HG03280 (cell line): ENCODE measurements at regions not wholly inside any gene's neighbourhood (a gene's known extent, or its start where the extent isn't known, plus 50 kb on each side); places are given as distances from the start of the nearest gene placed in this dataset.

Experiments
- ATAC-seq: cut with Tn5 transposase; IDR thresholded peaks from one replicate; pipeline ENCODE4 v1.9.1; 2021; ENCODE audit warnings: mild to moderate bottlenecking, moderate library complexity; ENCODE audit not compliant: unreplicated experiment

GRCh38 chr3:105006164-105006563, 360.5 kb upstream of the ALCAM start:
- ATAC-seq, result no peak

DNA sequence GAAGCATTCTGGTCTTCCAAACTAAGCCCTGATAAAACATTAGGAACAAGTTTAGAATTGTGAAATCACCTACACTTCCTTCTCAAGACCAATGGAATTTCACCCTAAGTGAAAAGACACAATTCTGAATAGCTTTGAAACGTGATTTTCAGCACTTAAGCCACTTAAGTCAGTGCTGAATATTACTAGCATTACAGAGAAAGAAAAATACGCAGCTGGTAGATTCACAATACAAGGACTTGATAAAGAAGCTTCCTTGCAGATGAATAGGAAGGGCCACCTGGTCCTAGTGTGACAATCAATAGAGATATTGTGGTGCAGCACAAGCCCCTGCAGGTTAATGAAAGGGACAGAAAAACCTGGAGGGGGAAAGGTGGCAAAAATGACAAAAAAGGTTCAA, 353.1 kb upstream of the ALCAM start:
- ATAC-seq, result no peak

DNA sequence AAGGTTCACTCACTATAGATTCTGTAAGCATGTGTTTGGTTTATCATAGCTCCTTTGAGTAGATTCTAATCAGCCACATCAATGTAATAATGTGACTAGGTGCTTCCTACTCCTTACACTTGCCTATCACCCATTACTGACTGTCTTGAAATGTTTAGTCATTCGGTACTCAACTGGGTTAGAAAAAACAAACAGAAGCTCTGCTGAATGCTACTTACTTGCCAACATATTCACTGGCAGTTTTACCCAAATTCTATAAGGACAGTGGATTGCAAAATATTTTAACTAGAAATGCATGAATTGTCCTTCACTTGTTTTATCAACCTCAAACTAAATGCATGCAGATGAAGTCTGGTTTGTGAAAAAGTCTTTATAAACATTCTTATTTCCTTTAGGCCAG, 352.1 kb upstream of the ALCAM start:
- ATAC-seq, result no peak

GRCh38 chr3:105022813-105023212, 343.9 kb upstream of the ALCAM start:
- no peak for ATAC-seq

- ATAC-seq, result no peak
These were observed 336.5 kb upstream of the ALCAM start for GRCh38 chr3:105030211-105030610.

- ATAC-seq, result no peak
These were observed 334.2 kb upstream of the ALCAM start for GRCh38 chr3:105032541-105032940.

DNA sequence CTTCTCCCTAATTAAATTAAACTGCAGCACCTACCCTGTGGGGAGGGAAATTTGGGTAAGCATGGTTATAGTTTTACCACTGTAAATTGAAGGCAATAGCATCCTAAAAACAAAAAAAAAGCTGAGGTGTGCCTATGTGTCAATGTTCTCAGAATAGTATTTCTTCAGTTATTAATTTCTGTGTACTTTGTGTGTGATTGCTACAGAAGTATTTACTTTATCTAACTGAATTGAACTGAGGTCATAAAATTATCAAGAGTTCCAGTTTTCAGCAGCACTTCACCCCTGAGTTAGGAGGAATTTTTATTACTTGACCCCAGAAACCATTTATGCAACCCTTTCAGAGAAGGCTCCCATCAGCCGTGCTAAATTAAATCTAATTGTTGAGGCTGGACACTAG, 333.6 kb upstream of the ALCAM start:
- no peak for ATAC-seq

- no peak for ATAC-seq
These were observed 327.7 kb upstream of the ALCAM start for GRCh38 chr3:105039004-105039403.

DNA sequence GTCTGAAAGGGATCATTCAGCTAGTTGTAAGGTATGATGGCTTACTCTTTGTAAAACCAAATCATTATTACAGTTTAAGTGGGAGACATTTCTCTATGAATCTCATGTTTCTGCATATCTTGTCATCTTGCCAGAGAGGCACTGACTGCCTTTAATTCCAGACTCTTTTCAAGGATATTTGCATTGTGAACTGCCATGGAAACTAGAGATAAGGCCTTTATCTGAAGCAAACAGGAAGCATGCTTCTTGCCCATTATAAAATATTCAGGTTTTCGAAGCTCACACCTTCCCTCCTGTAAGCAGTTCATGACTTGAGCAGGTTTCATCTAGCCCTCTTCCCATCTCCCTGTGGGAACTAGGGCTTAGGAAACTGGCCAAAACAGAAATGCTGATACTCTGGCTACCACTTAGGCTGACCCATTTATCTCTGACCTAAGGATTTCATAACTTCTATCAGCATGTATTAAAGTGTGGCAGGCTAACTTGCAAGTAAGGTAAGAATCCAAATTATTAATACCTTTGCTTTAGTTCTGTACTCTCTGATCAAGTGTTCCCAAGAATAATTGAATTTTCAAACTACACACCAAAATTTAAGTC, 326.6 kb upstream of the ALCAM start:
- no peak for ATAC-seq

DNA sequence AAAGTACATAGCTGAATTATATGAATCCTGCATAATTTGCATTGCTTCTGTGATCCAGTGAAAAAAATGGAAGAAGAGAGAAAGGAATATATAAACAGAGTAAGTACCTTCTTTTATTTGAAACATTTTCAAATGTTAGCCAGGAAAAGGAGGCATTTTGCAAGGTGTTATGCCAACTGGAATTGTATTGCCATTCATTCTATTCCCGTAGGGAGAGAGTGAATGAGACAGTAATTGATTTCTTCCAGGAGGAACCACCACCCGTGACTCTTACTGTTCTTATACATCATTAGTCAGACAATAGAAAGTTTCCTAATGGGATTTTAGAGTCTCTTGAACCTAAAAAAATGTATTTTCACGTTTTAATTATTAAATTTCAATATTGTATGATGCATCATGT, 324.1 kb upstream of the ALCAM start:
- no peak for ATAC-seq

DNA sequence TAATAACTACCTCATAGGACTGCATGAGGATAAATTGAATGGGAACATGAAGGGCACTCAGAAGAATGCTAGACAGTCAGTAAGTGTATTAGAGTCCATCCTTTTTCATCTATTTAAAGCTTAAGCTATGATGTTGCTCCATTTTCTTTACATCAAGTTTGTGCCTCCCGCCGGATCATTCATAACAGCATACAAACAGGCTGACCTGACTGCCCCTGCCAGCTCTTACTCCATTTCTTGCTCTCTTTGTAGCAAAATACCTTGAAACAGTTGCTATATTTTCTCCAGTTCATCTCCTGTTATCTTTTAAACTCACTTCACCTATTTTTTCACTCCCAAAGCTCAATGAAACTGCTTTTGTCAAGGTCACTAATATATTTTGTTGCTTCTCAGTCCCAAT, 315.6 kb upstream of the ALCAM start:
- ATAC-seq, result no peak

- ATAC-seq, result no peak
These were observed 314.7 kb upstream of the ALCAM start for GRCh38 chr3:105051972-105052371.

DNA sequence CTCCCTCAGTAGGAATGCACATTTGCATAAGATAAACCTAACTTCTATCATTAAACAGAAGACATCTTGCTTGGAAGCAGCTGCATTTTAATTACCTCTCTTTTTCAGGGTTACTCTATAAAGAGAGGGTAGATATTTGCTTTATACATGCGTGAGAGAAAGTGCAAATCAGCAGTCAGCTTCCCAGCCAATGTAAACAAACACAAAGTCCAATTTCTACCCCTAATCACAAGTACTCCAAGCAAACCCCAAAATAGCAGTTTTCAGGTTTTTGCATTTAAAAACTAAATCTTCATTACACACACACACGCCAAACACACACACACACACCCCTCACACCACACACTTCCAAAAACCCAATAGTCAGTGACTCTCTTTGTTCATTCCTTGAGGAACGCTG, 303.9 kb upstream of the ALCAM start:
- ATAC-seq, result no peak

DNA sequence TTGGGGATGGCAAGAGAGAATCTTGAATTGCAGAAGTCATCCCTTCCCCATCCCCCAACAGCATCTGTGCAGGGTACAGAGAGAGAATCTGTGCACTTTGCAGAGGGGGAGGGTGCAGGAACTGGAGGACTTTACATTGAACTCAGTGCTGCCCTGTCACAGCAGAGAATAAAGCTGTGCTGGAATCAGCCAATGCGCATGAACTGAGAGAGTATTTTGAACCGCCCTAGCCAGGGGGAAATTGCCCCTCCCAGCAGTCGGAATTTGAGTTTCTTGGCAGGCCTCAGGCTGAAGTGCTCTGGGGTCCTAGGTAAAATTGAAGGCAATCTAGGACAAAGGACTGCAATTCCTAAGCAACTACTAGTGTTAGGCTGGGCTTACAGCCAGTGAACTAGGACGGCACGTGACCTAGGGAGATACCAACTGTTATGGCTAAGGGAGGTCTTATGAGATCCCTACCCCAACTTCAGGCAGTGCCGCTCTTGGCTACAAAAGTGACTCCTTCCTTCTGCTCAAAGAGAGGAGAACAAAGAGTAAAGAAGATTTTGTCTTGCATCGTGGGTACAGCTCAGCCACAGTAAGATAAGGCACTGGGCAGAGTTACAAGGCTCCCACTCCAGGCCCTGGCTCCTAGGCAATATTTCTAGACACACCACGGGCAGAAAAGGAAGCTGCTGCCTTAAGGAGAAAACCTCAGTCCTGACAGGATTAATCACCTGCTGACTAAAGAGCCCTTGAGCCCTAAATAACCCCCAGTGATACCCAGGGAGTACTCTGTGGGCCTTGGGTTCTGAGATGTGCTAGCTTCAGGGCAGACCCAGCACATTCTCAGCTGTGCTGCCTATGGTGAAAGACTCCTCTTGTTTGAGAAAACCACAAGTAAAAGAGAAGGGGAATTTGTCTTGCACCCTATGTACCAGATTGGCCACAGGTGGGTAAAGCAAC, 300.5 kb upstream of the ALCAM start:
- ATAC-seq, result no peak

- no peak for ATAC-seq
These were observed 299.3 kb upstream of the ALCAM start for GRCh38 chr3:105067361-105067760.

GRCh38 chr3:105077060-105077822, 289.5 kb upstream of the ALCAM start:
- ATAC-seq, result no peak

GRCh38 chr3:105083945-105084344, 282.8 kb upstream of the ALCAM start:
- no peak for ATAC-seq

- ATAC-seq, result no peak
These were observed 281.2 kb upstream of the ALCAM start for GRCh38 chr3:105085506-105085905.

DNA sequence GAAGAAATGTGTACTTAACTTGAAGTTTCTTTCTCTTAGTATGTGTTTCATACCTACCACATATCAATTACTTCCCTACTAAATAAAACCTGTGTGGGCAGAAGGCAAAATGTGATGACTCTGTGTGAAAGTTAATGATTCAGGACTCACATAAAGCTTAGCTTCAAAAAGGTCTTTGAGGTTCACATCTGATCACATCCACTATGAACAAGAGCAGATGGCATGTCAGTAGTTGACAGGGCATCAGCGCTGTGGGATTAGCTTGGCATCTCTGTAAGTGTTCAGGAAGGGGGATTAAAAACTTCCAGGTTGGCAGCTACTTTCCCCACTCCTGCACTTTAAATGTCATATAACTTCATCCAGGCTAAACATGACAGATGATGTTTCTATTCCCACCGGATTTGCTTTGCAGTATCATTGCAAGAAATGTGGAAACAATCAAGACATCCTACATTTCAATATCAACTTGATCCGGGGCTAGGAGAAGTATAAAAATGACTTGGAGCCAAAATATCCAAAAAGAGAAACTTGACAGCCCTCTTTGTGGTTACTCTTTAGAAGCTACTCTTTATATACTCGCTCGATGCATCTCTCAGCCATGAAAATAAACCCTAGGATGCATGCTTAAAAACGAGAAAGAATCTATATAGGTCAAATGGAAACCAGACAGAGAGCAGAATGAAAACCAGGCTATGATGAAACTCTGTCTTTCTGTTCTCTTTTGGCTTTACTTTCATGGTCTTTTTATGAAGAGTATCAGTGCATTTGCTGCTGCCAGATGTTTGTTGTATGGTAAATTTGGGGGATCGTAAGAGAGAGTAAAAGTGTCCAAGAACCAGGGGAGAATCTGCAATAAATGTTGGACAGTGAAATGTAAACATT, 273.1 kb upstream of the ALCAM start:
- ATAC-seq, result no peak

DNA sequence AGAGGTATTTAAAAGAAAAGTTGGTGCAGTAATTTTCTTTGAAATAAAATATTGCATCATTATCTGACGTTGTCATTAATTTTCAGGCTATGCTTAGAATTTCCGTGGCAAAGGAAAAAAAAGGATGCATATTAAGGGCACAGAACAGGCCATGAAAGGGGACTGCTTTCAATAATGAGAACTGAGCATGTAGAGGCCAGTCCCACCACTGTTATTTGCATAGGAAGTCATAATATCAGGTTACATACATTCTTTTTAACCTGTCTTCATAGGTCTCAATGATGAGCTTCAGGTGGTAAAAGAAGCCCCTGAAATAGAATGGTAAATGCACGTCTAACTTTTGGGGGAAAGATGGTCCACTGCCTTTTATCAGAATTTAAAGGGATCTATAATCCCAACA, 272.1 kb upstream of the ALCAM start:
- no peak for ATAC-seq

DNA sequence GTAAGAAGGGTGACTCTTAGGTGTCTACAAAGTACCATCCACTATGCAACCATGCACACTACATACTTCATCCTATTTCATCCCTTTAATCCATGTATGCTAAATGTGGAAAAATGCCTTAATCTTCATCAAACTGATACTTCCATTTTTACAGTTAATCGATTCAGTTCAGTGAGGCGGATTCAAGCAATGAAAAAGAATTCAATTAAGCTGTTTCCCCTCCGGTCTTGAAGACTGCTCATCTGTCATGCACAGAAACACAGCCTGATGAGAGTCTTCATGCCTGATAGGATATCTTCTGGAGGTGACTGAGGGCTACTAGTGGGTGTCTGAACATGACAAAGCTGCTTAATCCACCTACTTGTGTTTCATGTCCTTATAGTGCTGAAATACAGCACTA, 270.6 kb upstream of the ALCAM start:
- ATAC-seq, result no peak
